IMR-90 (cell line): ENCODE measurements at regions not wholly inside any gene's neighbourhood (a gene's known extent, or its start where the extent isn't known, plus 50 kb on each side); places are given as distances from the start of the nearest gene placed in this dataset.
A peak's percentile ranks its signal among the peaks of the same experiment; 100 is the strongest.

ENCODE experiments used
- ATAC-seq: fragments of 200-7000 bp; cut with Tn5 transposase; 2 replicates; pipeline ENCODE4 v1.9.1; 2020; ENCODE audit warnings: low read depth, mild to moderate bottlenecking, moderate library complexity
- BruUV-seq: library from RNA; stranded (reverse); fragments of 400-500 nt; replicated peaks from 2 replicates; lab custom pipeline; 2021; lab: Mats Ljungman, UMichigan
- CTCF ChIA-PET: fragments of 300-600 bp; formaldehyde crosslinking; extraction: SDS; loops from one replicate; lab custom pipeline; 2021; ENCODE audit warnings: antibody characterized with exemption; lab: Yijun Ruan, JAX
- POLR2A ChIA-PET: fragments of 300-600 bp; sonication (Branson Sonifier 250); formaldehyde crosslinking; loops from one replicate; lab custom pipeline; 2022; ENCODE audit warnings: antibody characterized with exemption; ENCODE audit not compliant: unreplicated experiment; lab: Charles Lee
- DNase-seq: peaks from one replicate; pipeline ENCODE4 v3.0.0; 2013
- H2AFZ ChIP-seq: replicated peaks from 2 replicates; pipeline ENCODE3; 2013; ENCODE audit warnings: low read length, mild to moderate bottlenecking; ENCODE audit not compliant: poor library complexity
- H2AK5ac ChIP-seq: 2 replicates; pipeline ENCODE4 v1.6.1; 2013; ENCODE audit warnings: low read depth, low read length, inconsistent platforms
- H2AK9ac ChIP-seq: replicated peaks from 2 replicates; pipeline ENCODE3; 2013; ENCODE audit warnings: mild to moderate bottlenecking, low read depth, low read length, moderate library complexity; ENCODE audit not compliant: poor library complexity
- H2BK120ac ChIP-seq: 2 replicates; pipeline ENCODE4 v1.6.1; 2013; ENCODE audit warnings: low read depth, low read length, inconsistent platforms
- H2BK15ac ChIP-seq: 3 replicates; pipeline ENCODE4 v1.6.1; 2013; ENCODE audit warnings: low read depth, low read length, inconsistent platforms
- H2BK20ac ChIP-seq: 2 replicates; pipeline ENCODE4 v1.6.1; 2013; ENCODE audit warnings: low read depth, mild to moderate bottlenecking, inconsistent platforms, low read length, moderate library complexity
- H2BK5ac ChIP-seq: 2 replicates; pipeline ENCODE4 v1.6.1; 2013; ENCODE audit warnings: mild to moderate bottlenecking, low read depth, low read length, inconsistent platforms; ENCODE audit not compliant: poor library complexity, severe bottlenecking
- H3K14ac ChIP-seq: replicated peaks from 2 replicates; pipeline ENCODE4 v1.6.1; 2013; ENCODE audit warnings: low read depth, low read length, inconsistent platforms
- H3K18ac ChIP-seq: 2 replicates; pipeline ENCODE4 v1.6.1; 2013; ENCODE audit warnings: low read depth, low read length, control low read depth
- H3K23ac ChIP-seq: 2 replicates; pipeline ENCODE4 v1.6.1; 2013; ENCODE audit warnings: low read depth, low read length, inconsistent platforms
- H3K27ac ChIP-seq: 2 replicates; pipeline ENCODE4 v1.5.1; 2013; ENCODE audit warnings: mild to moderate bottlenecking, control low read depth, low read length; ENCODE audit not compliant: insufficient read depth
- H3K27me3 ChIP-seq: 2 replicates; pipeline ENCODE4 v1.6.1; 2013; ENCODE audit warnings: low read length; ENCODE audit not compliant: control insufficient read depth, insufficient read depth
- H3K36me3 ChIP-seq: 2 replicates; pipeline ENCODE4 v1.6.1; 2013; ENCODE audit warnings: low read length, mixed read lengths; ENCODE audit not compliant: control insufficient read depth, insufficient read depth
- H3K4ac ChIP-seq: 2 replicates; pipeline ENCODE4 v1.6.1; 2013; ENCODE audit warnings: low read depth, low read length, inconsistent platforms
- H3K4me1 ChIP-seq: 2 replicates; pipeline ENCODE4 v1.6.1; 2013; ENCODE audit warnings: low read length, mixed read lengths; ENCODE audit not compliant: control insufficient read depth, insufficient read depth
- H3K4me2 ChIP-seq: 2 replicates; pipeline ENCODE4 v1.6.1; 2013; ENCODE audit warnings: low read depth, mild to moderate bottlenecking, control low read depth, low read length, moderate library complexity
- H3K4me3 ChIP-seq: 2 replicates; pipeline ENCODE4 v1.5.1; 2013; ENCODE audit warnings: low read depth, mild to moderate bottlenecking, control low read depth, low read length, moderate library complexity; ENCODE audit not compliant: insufficient read depth
- H3K56ac ChIP-seq: 2 replicates; pipeline ENCODE4 v1.6.1; 2013; ENCODE audit warnings: low read length, inconsistent platforms; ENCODE audit not compliant: insufficient read depth; ENCODE audit errors: extremely low read depth
- H3K79me1 ChIP-seq, 2 experiments: 2 replicates each; pipeline ENCODE4 v1.6.1; 2013; ENCODE audit warnings: low read length in 2 of 2, inconsistent platforms in 1 of 2, low read depth in 1 of 2
- H3K9ac ChIP-seq: 2 replicates; pipeline ENCODE4 v1.6.1; 2013; ENCODE audit warnings: low read depth, low read length, control low read depth
- H3K9me1 ChIP-seq: 2 replicates; pipeline ENCODE4 v1.6.1; 2013; ENCODE audit warnings: low read length, inconsistent platforms; ENCODE audit not compliant: insufficient read depth
- H3K9me3 ChIP-seq: 2 replicates; pipeline ENCODE4 v1.6.1; 2013; ENCODE audit warnings: low read length; ENCODE audit not compliant: control insufficient read depth, insufficient read depth
- H4K20me1 ChIP-seq: 2 replicates; pipeline ENCODE4 v1.6.1; 2013; ENCODE audit warnings: low read length, inconsistent platforms; ENCODE audit not compliant: insufficient read depth
- H4K5ac ChIP-seq: 2 replicates; pipeline ENCODE4 v1.6.1; 2013; ENCODE audit warnings: mild to moderate bottlenecking, low read depth, low read length, control low read depth
- H4K8ac ChIP-seq, 2 experiments: 2 replicates each; pipeline ENCODE4 v1.6.1; 2013; ENCODE audit warnings: low read depth in 2 of 2, low read length in 2 of 2, control low read depth in 1 of 2, inconsistent platforms in 1 of 2
- H4K91ac ChIP-seq: 2 replicates; pipeline ENCODE4 v1.6.1; 2013; ENCODE audit warnings: low read depth, low read length, inconsistent platforms; ENCODE audit not compliant: insufficient read depth
- ELK1 ChIP-seq: fragments of 150-350 bp; IDR thresholded peaks from 2 replicates; pipeline ENCODE4 v1.6.1; 2016; ENCODE audit warnings: low read depth, mild to moderate bottlenecking, low read length, moderate library complexity, borderline replicate concordance
- RCOR1 ChIP-seq: IDR thresholded peaks from 2 replicates; pipeline ENCODE4 v1.6.1; 2012; ENCODE audit warnings: mild to moderate bottlenecking, low read length, improper control_type of control experiment; ENCODE audit not compliant: insufficient replicate concordance
- WGBS, 2 experiments: methylation state at CpG; one replicate each; pipeline versions ENCODE4 v1.1.5 to v1.1.7; 2013; ENCODE audit warnings: missing lambda C conversion rate in 2 of 2; ENCODE audit not compliant: insufficient read length in 1 of 2; ENCODE audit errors: extremely low coverage in 2 of 2; 5-methylcytosine and 5-hydroxymethylcytosine counted together
- dilution Hi-C: fragments of 300-500 bp; cut with HindIII; formaldehyde crosslinking; loops from one replicate; pipeline ENCODE4 v1.14.3; 2018; ENCODE audit warnings: low sequenced_read_pairs; ENCODE audit not compliant: unreplicated experiment
- in situ Hi-C: fragments of 300-500 bp; cut with MboI; formaldehyde crosslinking; loops from 3 replicates; pipeline ENCODE4 v1.14.3; 2019; ENCODE audit warnings: low sequenced_read_pairs, inconsistent platforms, mixed read lengths
- intact Hi-C: fragments of 100-400 bp; cut with micrococcal nuclease; formaldehyde crosslinking; loops from 2 replicates; pipeline ENCODE4 v1.10.0; 2022

- ChIA-PET CTCF (interaction anchor here (0.6 kb wide), 1 partner anchor 311 kb away, joined by 5 read pairs; no protein-coding TSS in a partner anchor), POLR2A (no interaction called here)
- TF ChIP-seq RCOR1 (no peak), ELK1 (no peak)
- Histone ChIP-seq H3K18ac (no peak overlapping the region), H3K4me3 (no peak overlapping the region), H2AK9ac (no peak overlapping the region), H2AK5ac (no peak overlapping the region), H3K14ac (no peak overlapping the region), H2BK15ac (no peak overlapping the region; the same call in 2 of the 3 replicates), H3K36me3 (no peaks in the 10 kb centered on the region), H2AFZ (no peak overlapping the region), H4K20me1 (no peaks in the 10 kb centered on the region), H4K5ac (no peak overlapping the region), H3K4me1 (peaks cover 1% of the 10 kb centered on the region; the same call in 1 of the 2 replicates), H4K91ac (no peak overlapping the region), H3K23ac (no peak overlapping the region), H3K27me3 (peaks cover 18% of the 10 kb centered on the region), H3K4ac (no peak overlapping the region), H3K9me1 (no peaks in the 10 kb centered on the region; the same call in 1 of the 2 replicates), H2BK120ac (no peak overlapping the region), H3K4me2 (no peak overlapping the region), H3K9ac (no peak overlapping the region), H3K79me1 (no peaks in the 10 kb centered on the region), H2BK5ac (no peak overlapping the region), H3K27ac (no peak overlapping the region), H3K9me3 (no peaks in the 10 kb centered on the region; the same call in 1 of the 2 replicates), H3K56ac (no peak overlapping the region), H4K8ac (no peak overlapping the region), H2BK20ac (no peak overlapping the region)
- ATAC-seq = no peak
- peak; percentile 4 for DNase-seq
- dilution Hi-C loops (no loop called here), intact Hi-C loops (no loop called here), in situ Hi-C loops (no loop called here)
- WGBS, 2 experiments = no CpG with 5 or more reads among the region's 3 CpGs
- BruUV-seq = no TSS peak
Observed at GRCh38 chr14:53591816-53592215, 364.8 kb downstream of the BMP4 start.
